Left ventricle myocardium inferior (tissue), 1 donor: ENCODE measurements at regions not wholly inside any gene's neighbourhood (a gene's known extent, or its start where the extent isn't known, plus 50 kb on each side); places are given as distances from the start of the nearest gene placed in this dataset.

ENCODE experiments used
- DNase-seq: peaks from one replicate; pipeline ENCODE4 v3.0.0-alpha.2; 2020
- H3K27ac ChIP-seq: fragments of 200-600 bp; replicated peaks from 2 replicates; pipeline ENCODE4 v1.8.0; 2021
- H3K27me3 ChIP-seq: fragments of 200-600 bp; 2 replicates; pipeline ENCODE4 v1.8.0; 2021; ENCODE audit warnings: low read depth
- H3K36me3 ChIP-seq: fragments of 200-600 bp; 2 replicates; pipeline ENCODE4 v1.8.0; 2021
- H3K4me1 ChIP-seq: fragments of 200-600 bp; 2 replicates; pipeline ENCODE4 v1.8.0; 2021
- H3K4me3 ChIP-seq: fragments of 200-600 bp; 2 replicates; pipeline ENCODE4 v1.8.0; 2021; ENCODE audit warnings: mild to moderate bottlenecking, moderate library complexity
- H3K9me3 ChIP-seq: fragments of 200-600 bp; replicated peaks from 2 replicates; pipeline ENCODE4 v1.8.0; 2021
- CTCF ChIP-seq: fragments of 200-600 bp; IDR thresholded peaks from 2 replicates; pipeline ENCODE4 v1.8.0; 2021; ENCODE audit warnings: antibody characterized with exemption, mild to moderate bottlenecking, borderline replicate concordance
- intact Hi-C: fragments of 100-400 bp; cut with micrococcal nuclease; formaldehyde crosslinking; loops from one replicate; pipeline ENCODE4 v1.11.0; 2022
- donor health status: DM: no; HTN: yes; CAD: no; lungs with severe emphysema.

DNA sequence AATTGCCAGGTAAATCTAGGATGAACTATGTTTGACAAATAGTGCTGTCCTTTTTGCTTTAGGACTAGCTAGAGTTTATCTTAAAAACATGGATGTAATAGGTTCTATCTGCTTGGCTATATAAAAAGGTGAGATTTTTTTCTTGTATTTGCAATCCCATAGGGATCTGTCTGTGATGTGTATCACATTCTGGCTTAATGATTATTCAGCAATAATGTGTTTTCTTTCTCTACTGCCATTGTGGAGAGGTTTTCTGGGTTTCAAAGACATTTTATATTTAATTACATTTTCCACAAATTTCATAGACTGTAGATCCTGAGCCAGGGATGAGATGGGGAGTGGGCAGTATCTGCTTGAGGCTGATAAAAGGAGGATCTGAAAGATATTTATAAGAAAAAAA is 277.8 kb upstream of the SLITRK5 start:
- Histone ChIP-seq H3K4me3 (no peak overlapping the region), H3K4me1 (no peaks in the 10 kb centered on the region), H3K27ac (no peak overlapping the region), H3K27me3 (no peaks in the 10 kb centered on the region), H3K9me3 (no peaks in the 10 kb centered on the region), H3K36me3 (no peaks in the 10 kb centered on the region)
- intact Hi-C loops, result no loop called here
- DNase-seq, result no peak
- TF ChIP-seq CTCF, result no peak

DNA sequence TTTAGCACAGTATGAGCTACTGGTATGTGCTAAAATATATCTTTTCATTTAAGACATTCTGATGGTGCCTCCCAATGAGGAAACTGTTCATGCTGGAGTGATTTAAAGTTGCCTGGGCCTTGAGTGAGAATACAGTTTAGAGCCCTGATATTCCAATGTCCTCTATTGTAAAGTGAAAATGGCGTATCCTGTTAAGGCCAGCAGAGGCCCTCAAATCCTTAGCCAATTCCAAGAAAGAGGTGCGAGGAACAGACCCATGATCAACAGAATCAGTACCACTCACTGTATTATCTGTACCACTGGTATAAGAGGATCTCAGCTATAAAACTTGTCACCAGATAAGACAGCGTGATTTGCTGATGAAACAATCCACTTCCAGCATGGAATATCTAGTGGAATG is 273.1 kb upstream of the SLITRK5 start:
- DNase-seq, result no peak
- Histone ChIP-seq H3K27me3 (no peaks in the 10 kb centered on the region), H3K9me3 (no peaks in the 10 kb centered on the region), H3K4me3 (no peak overlapping the region), H3K4me1 (no peaks in the 10 kb centered on the region), H3K36me3 (no peaks in the 10 kb centered on the region), H3K27ac (no peak overlapping the region)
- TF ChIP-seq CTCF, result no peak
- intact Hi-C loops, result no loop called here

GRCh38 chr13:87403748-87404432 is 267.3 kb upstream of the SLITRK5 start:
- H3K27ac ChIP-seq, result no peak overlapping the region
- no peak for DNase-seq
- no peaks in the 10 kb centered on the region for H3K27me3 ChIP-seq
- no peaks in the 10 kb centered on the region for H3K9me3 ChIP-seq
- H3K4me1 ChIP-seq, result no peaks in the 10 kb centered on the region
- intact Hi-C loops, result no loop called here
- no peaks in the 10 kb centered on the region for H3K36me3 ChIP-seq
- TF ChIP-seq CTCF, result no peak
- no peak overlapping the region for H3K4me3 ChIP-seq

DNA sequence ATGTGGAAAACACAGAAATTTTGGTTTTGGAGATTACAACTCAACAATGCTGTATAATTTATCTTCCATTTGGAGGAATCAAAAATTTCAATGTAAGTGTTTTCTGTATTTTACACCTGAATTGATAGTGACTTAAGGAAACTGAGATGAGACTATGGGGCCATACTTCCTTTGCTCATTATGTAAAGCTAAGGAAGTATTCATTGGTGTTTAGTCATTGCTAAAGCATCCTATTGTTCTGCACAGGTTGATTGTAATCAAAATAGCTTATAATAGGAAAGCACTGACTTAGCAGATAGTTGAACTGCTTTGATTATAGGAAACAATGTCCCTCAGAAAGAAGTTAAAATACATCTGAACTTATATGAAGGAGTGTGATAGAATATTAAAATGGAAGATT is 244.4 kb upstream of the SLITRK5 start:
- no peak for TF ChIP-seq CTCF
- intact Hi-C loops, result no loop called here
- H3K9me3 ChIP-seq, result peaks cover 4% of the 10 kb centered on the region
- no peaks in the 10 kb centered on the region for H3K4me1 ChIP-seq
- no peak overlapping the region for H3K27ac ChIP-seq
- H3K4me3 ChIP-seq, result no peak overlapping the region
- no peaks in the 10 kb centered on the region for H3K27me3 ChIP-seq
- DNase-seq, result no peak
- H3K36me3 ChIP-seq, result no peaks in the 10 kb centered on the region

DNA sequence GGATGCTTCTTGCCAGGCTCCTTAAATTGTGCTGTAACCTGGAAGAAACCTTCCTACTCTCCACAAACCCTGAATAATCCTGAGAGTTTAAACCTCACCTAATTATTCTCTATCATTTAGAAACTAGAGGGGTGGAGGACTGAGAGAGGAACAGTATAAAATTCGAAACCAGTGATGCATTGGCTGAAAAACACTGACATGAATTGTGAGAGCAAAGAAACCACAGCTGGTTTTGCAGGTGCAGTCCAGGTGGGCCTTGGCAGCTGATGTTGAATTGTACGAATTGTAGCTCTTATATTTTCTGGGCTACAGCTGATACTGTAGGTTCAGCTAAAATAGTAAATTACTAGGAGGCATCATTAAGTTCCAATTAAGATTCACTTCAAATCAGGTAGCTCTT is 227.0 kb upstream of the SLITRK5 start:
- Histone ChIP-seq H3K4me3 (no peak overlapping the region), H3K9me3 (peaks cover 5% of the 10 kb centered on the region), H3K36me3 (no peaks in the 10 kb centered on the region), H3K4me1 (no peaks in the 10 kb centered on the region), H3K27ac (no peak overlapping the region), H3K27me3 (no peaks in the 10 kb centered on the region)
- intact Hi-C loops, result no loop called here
- DNase-seq, result no peak
- no peak for TF ChIP-seq CTCF
